OCI-M2 (cell line): ENCODE measurements at regions not wholly inside any gene's neighbourhood (a gene's known extent, or its start where the extent isn't known, plus 50 kb on each side); places are given as distances from the start of the nearest gene placed in this dataset.
"Not testable (repeated sequence)": the region's sequence is repeated elsewhere in the genome, so short reads cannot be mapped to it uniquely, and the experiment has no call there.

ENCODE experiments used
- DNase-seq: peaks from one replicate; lab custom pipeline; 2025; ENCODE audit not compliant: unreplicated experiment; lab: John Stamatoyannopoulos, UW

DNA sequence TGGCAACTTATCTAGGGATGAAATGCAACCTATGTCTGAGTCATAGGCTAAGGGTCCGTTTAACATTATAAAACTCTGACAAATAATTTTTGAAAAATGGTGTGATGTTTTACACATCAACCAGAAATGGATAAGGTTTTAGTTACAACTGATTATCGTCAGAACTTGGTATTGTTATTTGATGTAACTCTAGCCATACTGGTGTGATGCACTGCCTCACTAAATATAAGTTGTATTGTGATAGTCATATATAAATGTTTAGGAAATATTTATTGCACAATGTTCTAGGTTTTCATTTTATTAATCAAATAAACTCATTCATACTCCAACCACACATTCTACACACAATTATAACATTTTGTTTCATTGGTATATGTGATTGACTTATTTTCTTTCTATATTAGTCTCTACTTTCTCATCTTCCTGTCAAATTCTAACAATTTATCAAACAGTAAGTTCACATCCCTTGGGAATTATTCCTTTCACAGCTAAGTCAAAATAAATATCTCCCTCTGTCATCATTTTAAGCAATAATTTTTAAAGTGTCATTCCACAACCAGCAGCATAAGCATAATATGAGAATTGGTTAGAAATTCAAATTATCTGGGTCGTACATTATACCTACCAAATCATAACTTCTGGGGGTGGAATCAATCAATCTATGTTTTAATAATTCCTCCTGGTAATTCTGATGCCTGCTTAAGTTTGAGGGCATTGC is 873.9 kb downstream of the SLITRK1 start:
- DNase-seq, result no peak

DNA sequence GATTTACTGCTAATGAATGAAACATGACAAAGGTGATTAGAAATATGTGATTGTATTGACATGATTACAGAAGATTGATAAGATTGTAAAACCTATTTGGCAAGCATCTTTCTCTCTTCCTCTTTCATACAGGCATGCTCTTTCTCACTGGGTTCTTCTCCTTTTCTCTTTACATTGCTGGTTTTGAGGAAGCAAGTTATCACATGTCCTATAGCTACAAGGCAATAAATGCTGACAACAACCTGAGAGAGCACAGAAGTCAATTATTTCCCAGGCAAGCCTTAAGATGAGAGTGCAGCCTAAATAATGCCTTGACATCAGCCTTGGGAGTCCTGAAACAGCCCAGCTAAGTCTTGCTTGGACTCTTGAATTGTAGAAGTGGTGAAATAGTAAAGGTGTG is 875.0 kb downstream of the SLITRK1 start:
- DNase-seq, result no peak

DNA sequence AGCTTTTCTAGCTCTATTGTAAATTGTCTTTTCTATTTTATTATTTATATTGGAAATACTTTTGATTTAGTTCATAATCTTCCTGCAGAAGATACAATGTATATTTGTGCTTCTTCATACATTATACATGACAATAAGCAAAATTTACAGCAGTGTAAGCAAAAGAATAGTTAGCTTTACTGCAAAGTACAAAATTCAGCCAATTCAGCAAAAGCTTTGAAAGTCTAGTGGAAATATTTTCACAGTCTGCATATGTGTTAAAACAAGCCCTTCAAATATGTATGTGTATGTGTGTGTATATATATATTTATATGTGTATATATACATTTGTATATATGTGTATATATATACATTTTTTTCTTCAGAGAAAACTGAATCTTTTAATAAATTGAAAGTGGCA is 879.1 kb downstream of the SLITRK1 start:
- DNase-seq, result no peak

DNA sequence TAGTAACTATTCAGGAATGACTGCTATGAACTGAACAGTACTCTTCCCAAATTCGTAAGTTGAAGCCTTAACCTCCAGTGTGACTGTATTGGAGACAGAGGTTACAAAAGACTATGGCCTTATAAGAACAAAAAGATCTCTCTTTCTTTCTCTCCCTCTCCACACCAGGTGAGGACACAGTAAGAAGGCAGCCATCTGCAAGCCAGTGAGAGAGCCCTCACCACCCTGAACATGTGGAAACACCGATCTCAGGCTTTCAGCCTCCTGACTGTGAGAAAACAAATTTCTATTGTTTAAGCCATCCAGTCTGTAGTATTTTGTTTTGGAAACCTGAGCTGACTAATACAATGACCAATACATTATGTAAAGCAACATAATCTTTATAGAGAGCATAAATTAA is 888.9 kb downstream of the SLITRK1 start:
- no peak for DNase-seq

DNA sequence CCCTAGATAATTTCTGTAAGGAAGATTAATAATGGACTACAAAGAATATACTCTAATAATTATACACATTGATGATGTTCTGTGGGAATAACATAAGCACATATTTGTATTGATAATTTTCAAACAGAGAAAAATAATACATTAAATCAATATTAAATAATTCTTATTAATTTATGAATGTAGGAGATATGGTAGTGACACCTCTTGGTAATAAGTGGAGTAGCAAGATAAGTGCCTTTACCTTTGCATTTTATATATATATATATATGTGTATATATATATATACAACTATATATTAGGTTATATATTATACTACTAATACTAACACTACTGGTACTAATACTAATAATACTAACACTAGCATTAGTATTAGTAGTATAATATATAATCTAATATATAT is 905.8 kb downstream of the SLITRK1 start:
- no peak for DNase-seq

DNA sequence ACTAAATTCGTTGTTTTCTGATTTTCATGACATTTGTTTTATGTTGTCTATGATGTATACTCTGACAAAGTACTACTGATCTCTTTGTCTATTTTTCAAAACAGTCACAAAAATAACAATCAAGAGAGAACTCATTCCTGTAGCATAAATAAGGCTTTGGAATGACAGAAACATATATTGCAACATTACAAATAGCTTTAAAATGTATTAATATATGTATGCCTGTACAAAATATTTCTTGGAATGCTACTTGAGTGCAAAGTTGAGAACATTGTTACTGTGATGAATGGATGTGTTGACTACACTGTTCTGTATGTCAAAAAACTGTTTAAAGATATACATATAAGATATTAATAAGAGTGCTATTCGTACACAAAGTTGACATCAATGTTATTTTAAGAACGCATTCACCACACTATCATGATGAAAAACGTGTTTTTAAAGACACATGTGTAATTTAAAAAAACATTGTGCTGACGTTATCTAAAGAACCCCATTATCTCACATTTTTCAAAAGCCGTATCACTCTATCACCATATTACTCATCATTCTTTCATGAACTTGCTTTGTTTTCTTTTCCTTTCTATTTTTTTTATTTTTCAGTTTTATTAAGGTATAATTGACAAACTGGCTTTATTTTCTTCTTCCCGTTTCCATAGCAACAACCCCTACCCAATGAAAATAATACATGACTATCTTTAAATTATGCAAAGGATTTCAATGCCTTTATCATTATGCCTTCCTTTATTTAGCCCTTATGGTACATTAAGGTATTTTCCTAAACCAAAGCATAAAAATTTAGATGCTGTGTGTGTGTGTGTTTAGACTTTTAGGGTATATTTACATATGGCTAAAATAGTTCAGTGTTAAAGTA is 918.8 kb downstream of the SLITRK1 start:
- no peak for DNase-seq

DNA sequence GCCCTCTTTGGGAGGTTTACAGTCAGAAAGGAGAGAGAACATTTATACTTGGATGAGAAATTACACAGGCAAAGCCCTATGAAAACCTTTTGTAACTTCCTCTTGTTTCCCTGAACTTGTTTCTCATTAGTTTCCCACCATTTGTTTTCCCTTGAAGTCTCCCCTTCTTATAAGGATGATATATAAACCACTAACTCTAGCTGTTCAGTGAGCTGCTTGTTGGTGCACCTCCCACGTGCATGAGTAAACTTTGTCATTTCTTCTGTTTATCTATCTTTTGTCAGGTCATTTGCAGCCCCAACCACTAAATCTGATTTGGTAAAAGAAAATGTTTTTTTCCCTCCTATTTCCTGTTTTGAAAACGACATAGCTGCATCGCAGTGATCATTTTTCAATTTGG is 919.9 kb downstream of the SLITRK1 start:
- DNase-seq, result no peak

DNA sequence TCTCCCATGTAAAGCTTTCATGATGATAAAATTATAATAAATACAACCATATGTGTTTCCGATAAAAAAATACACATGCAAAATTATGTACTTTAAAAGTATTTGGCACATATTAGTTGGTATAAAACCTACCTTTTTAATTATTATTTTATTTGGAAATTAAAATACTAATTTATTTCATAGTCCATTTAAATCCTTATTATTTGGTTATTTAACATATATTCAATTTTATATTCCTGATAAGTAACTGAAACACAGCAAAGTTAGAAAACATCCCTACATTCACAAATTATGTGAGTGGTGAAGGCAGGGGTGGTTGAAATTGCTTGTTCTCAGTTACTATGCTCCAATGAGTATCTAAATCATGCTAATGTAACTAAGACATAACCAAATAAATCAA is 920.5 kb downstream of the SLITRK1 start:
- DNase-seq, result no peak

DNA sequence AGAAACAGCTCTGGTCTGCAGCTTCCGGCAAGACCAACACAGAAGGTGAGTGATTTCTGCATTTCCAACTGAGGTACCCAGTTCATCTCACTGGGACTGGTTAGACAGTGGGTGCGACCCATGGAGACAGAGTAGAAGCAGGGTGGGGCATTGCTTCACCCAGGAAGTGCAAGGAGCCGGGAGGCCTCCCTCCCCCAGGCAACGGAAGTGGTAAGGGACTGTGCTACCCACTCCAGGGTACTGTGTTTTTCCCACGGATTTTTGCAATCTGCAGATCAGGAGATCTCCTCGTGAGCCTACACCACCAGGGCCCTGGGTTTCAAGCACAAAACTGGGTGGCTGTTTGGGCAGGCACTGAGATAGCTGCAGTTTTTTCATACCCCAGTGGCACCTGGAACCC is 929.9 kb downstream of the SLITRK1 start:
- not testable (repeated sequence) for DNase-seq

DNA sequence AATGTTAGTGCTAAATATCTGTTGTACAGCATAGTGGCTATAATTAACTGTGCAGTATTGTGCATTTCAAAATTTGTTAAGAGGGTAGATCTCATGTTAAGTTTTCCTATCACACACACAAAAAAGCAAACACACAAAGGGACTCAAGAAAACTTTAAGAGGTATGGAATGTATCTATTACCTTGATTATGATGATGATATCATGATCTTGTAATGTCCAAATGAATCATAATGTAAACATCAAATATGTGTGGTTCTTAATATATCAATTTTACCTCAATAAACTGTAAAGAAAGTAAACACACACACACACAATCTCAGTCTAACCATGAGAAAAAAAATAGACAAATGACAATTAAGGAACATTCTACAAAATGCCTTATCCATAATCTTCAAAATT is 934.6 kb downstream of the SLITRK1 start:
- no peak for DNase-seq

DNA sequence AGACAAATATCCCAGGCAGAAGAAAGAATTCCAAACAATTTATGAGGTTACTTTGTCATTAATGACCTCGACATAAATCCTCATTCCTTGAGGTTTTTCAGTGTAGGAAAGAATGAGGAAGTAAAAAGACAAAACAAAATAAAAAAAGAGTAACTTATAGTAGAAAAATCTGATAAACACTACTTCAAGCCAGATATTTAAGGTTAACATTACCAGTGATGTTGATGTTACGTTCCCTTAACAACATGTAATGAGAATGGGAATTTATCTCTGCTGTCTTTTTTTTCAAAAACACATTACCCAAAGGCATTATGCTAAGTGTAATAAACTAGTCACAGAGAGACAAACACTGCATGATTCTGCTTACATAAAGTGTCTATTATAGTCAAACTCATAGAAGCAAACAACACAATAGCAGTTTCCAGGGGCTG is 935.1 kb downstream of the SLITRK1 start:
- no peak for DNase-seq

DNA sequence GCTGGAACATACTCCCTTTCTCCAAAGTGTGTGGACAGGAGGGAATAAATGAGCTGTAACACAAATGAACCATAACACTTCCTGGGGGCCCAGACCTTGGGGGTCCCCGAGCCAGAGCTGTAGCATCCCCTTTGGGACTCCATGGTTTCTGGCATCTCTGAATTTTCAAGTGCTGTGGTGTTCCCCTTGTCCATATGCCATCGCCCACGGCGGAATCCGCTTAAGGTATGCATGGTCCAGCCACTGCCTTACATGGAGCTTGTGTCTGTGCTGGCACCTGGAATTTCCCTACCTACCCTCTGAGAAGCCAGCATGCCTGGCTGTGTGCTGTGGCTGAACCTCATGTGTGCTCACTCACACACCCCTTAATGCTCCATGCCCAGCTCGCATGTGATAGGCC is 943.6 kb downstream of the SLITRK1 start:
- DNase-seq, result no peak

DNA sequence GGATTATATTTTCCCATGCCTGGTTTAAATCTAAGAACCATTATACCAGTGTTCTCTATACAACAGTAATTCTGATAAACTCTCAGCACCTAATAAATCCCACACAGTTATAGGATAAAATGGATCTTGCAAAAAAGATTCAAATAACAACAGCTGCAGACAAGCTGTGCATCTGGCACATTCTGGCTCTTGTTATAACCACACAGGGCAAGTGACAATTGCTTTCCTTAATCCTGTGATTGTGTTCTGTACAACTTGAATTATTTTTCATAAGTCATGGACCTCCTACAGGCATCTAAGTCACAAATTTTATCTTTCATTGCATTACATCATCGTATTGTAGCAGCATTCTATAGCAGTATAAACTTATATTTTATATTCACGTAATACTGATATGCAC is 948.3 kb downstream of the SLITRK1 start:
- DNase-seq, result no peak

DNA sequence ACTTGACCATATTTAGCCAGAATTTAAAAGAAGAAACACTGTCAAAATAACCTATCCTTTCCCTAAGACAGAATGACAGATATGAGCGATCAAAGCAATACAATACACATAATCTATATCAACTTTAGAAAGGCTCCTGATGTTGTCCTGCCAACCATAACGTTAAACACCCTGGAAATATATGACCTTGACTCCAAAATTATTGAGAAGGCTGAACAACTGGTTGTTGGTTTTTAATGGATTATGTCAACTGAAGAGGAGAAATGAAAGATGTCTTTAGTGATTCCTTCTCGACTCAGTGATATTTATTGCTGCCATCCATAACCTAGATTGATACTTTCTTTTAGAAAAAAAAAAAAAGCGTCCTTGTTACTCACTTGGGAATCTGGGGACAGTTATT is 957.2 kb downstream of the SLITRK1 start:
- no peak for DNase-seq

DNA sequence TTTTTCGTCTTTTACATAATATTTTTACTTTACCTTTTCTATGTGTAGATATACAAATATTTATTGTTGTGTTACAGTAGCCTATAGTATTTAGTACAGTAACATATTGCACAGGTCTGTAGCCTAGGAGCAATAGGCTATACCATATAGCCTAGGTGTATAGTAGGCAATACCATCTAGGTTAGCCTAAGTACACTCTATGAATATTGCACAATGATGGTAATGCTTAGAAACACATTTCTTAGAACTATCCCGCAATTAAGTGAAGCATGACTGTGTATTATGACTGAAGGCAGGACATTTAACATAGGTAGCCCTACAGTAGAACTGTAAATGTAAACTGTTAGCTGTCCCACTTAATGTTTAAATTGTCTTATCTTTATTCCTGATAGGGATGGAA is 964.3 kb downstream of the SLITRK1 start:
- DNase-seq, result no peak

DNA sequence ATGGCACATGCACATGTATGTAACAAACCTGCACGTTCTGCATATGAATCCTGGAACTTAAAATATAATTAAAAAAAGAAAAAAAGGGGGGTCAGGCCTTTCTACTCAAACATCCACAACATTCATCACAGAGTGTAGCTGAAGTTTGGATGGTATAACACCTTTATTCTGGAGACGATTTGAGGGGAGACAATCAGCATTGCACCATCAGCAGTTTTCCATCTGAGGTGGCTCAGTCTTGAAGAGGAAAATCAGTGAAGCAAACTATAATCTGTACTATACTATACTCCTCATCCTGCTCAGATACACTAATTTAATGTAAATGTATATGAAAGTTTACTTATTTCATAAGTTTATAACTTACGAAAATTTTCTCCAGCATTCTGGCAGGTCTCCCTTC is 969.7 kb downstream of the SLITRK1 start:
- DNase-seq, result no peak

DNA sequence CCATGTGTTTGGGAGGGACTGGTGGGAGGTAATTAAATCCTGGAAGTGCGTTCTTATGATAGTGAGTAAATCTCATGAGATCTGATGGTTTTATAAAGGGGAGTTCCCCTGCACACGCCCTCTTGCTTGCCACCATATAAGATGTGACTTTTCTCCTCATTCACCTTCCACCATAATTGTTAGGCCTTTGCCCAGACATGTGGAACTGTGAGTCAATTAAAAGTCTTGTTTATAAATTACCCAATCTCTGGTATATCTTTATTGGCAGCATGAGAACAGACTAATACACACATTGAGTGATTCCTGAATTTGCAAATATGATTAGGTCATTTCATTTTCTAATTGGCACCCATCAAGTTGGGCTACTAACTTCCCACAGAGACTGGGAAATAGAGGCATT is 977.2 kb downstream of the SLITRK1 start:
- no peak for DNase-seq

DNA sequence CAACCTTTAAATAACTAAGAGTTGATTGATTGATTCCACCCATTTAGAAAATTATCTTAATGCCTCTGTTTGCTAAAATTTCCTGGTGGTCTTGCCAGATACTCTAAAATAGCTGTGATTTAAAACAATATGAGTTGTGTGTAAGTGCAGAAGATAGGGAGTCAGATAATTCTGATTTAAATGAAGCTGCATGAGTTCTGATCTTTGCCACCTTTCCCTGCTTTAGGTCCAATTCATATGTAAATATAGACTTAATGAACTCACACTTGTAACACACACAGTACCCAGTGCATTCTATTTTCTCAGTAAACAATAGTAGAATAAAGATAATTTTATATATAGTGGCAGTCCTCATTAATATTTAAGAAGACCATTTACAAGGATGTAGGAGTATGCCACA is 981.8 kb downstream of the SLITRK1 start:
- no peak for DNase-seq

DNA sequence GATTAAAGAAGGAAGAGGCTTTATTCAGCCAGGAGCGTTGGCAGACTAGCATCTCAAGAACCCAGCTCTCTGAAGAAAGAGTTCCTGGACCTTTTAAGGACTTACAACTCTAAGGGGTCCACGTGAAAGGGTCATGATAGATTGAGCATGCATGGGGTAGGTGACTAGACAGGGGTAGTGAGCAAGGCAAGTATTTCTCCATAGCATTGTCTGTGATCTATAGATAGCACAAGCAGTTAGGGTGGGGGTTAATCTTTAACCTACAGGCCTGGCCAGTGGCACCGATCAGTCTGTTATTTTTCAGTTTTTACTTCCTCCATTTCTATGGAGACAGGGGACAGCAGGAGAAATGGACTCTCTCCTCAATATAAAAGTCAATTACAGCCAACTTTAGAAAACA is 983.7 kb downstream of the SLITRK1 start:
- DNase-seq, result no peak

DNA sequence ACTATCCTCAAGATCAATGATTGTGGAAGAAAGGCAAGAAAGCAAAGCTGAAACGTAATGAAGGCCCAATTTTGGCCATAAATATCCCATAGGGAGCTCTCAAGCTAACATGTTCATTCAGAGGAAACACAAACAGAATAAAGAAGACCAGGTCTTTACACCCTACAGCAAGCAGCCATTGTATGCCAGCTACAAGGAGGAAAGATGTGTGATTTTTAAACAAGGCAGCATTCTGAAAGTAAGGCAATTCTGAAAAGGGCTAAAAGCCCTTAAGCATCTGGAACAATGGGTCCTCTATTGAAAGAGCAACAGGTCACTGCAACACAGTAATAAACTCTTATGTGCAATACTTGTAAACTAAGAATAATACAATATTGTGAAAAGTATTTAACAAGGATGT is 1002.4 kb downstream of the SLITRK1 start:
- DNase-seq, result no peak

DNA sequence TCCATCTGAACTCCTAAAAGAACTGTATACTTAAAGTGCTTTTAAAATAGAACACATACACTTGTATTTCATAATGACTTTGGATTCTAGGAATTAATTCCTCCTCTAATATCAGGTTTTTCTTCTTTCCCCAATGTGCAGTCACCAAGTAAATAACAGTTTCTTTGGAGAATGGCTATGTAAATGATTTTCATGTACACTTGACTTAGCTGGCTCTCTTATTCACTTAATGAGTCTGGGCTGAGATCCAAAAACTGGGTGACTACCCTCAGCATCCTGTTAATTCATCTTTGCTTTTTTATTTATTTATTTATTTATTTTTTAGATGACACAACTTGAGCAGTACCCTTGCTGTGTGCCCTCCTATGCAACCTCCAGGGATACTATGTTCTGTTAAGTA is 1003.7 kb downstream of the SLITRK1 start:
- no peak for DNase-seq

DNA sequence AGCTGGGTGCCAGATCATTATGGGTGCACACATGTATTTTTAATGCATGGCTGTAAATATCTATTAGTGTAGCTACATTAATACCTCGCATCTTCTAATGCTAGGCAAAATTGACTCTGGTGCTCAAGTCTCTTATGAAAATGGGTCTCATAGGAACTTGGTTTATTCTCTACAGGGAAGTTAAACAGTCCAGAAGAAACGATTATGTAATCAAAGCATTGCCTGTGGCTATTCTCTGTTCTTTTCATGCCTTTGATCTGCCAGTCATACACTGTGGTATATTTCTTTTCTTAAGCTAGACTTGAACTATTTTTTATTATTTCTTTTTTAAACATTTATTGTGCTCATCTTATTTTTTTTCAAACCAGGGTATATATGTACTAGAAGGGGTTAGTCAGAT is 1015.0 kb downstream of the SLITRK1 start:
- no peak for DNase-seq

DNA sequence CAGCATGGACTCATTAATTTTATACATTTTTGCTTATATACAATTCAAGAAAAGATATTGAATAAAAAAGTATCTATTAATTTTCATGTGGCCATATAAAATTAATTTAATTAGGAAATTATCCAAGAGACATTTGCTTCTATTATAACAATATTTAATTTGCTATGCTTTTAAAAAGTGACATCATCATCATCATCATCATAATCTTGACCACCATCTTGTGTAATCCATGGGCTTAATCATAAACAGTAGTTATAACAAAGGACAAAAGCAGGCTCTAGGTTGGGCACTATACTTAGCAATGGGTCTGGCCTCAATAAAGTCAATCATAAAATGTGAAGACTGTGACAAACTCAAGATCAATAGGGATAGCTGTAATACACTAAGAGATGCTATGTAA is 1031.6 kb downstream of the SLITRK1 start:
- no peak for DNase-seq
